ENCODE measurements at regions not wholly inside any gene's neighbourhood (a gene's known extent, or its start where the extent isn't known, plus 50 kb on each side); places are given as distances from the start of the nearest gene placed in this dataset.

GRCh38 chr2:167771628-167772027, 475.8 kb downstream of the STK39 start:
- TF ChIP-seq POLR2AphosphoS5 (IDR thresholded peaks at IDR 0.05; ENCODE audit: low read depth, low read length) (no peak), REST (IDR thresholded peaks at IDR 0.05; ENCODE audit: insufficient read depth in 1 of 2, low read depth in 2 of 2, low read length in 1 of 2) (no peak), TCF7L2 (IDR thresholded peaks at IDR 0.05; ENCODE audit: low read depth, low read length) (no peak), SIN3A (IDR thresholded peaks at IDR 0.05; ENCODE audit: borderline replicate concordance, insufficient read depth, low read depth, low read length) (no peak)
- TF ChIP-seq, protein P1, sequence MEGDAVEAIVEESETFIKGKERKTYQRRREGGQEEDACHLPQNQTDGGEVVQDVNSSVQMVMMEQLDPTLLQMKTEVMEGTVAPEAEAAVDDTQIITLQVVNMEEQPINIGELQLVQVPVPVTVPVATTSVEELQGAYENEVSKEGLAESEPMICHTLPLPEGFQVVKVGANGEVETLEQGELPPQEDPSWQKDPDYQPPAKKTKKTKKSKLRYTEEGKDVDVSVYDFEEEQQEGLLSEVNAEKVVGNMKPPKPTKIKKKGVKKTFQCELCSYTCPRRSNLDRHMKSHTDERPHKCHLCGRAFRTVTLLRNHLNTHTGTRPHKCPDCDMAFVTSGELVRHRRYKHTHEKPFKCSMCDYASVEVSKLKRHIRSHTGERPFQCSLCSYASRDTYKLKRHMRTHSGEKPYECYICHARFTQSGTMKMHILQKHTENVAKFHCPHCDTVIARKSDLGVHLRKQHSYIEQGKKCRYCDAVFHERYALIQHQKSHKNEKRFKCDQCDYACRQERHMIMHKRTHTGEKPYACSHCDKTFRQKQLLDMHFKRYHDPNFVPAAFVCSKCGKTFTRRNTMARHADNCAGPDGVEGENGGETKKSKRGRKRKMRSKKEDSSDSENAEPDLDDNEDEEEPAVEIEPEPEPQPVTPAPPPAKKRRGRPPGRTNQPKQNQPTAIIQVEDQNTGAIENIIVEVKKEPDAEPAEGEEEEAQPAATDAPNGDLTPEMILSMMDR (IDR thresholded peaks at IDR 0.05) = no peak
- ChIA-PET CTCF (no interaction called here), POLR2A (no interaction called here)
- Histone ChIP-seq H3K4me3 (ENCODE audit: low read depth in 2 of 2, low read length in 2 of 2) (no peak overlapping the region), H3K27me3 (ENCODE audit: control insufficient read depth, insufficient read depth, low read length) (no peaks in the 10 kb centered on the region), H3K27ac (ENCODE audit: low read length) (no peak overlapping the region), H3K36me3 (ENCODE audit: control insufficient read depth, insufficient read depth, low read length) (no peaks in the 10 kb centered on the region), H3K4me1 (ENCODE audit: control insufficient read depth, insufficient read depth, low read length) (no peaks in the 10 kb centered on the region), H3K9me3 (ENCODE audit: control insufficient read depth, insufficient read depth, low read depth, low read length) (no peaks in the 10 kb centered on the region)
- intact Hi-C loops (cut with micrococcal nuclease; ENCODE audit: unreplicated experiment) = no loop called here
- BruUV-seq (replicated peaks) = no TSS peak
- in situ Hi-C loops (cut with HindIII; ENCODE audit: low pct_unique_long_range_greater_than_20kb, low sequenced_read_pairs) = no loop called here
- ATAC-seq = no peak
- DNase-seq (ENCODE audit: low read depth, low spot score) = no peak

GRCh38 chr2:167769020-167769419, 478.4 kb downstream of the STK39 start:
- ATAC-seq (no peak), DNase-seq (ENCODE audit: low read depth, low spot score) (no peak)
- BruUV-seq (replicated peaks) = no TSS peak
- Histone ChIP-seq H3K36me3 (ENCODE audit: control insufficient read depth, insufficient read depth, low read length) (no peaks in the 10 kb centered on the region), H3K9me3 (ENCODE audit: control insufficient read depth, insufficient read depth, low read depth, low read length) (no peaks in the 10 kb centered on the region), H3K4me1 (ENCODE audit: control insufficient read depth, insufficient read depth, low read length) (no peaks in the 10 kb centered on the region), H3K27me3 (ENCODE audit: control insufficient read depth, insufficient read depth, low read length) (no peaks in the 10 kb centered on the region), H3K27ac (ENCODE audit: low read length) (no peak overlapping the region), H3K4me3 (ENCODE audit: low read depth in 2 of 2, low read length in 2 of 2) (no peak overlapping the region)
- CTCF ChIA-PET = no interaction called here
- TF ChIP-seq SIN3A (IDR thresholded peaks at IDR 0.05; ENCODE audit: borderline replicate concordance, insufficient read depth, low read depth, low read length) = no peak
- TF ChIP-seq REST (IDR thresholded peaks at IDR 0.05; ENCODE audit: insufficient read depth in 1 of 2, low read depth in 2 of 2, low read length in 1 of 2) = no peak
- no peak for TF ChIP-seq TCF7L2 (IDR thresholded peaks at IDR 0.05; ENCODE audit: low read depth, low read length)
- no peak for TF ChIP-seq POLR2AphosphoS5 (IDR thresholded peaks at IDR 0.05; ENCODE audit: low read depth, low read length)
- TF ChIP-seq, protein P1 (IDR thresholded peaks at IDR 0.05) = no peak
- POLR2A ChIA-PET = no interaction called here
- in situ Hi-C loops (cut with HindIII; ENCODE audit: low pct_unique_long_range_greater_than_20kb, low sequenced_read_pairs) = no loop called here
- intact Hi-C loops (cut with micrococcal nuclease; ENCODE audit: unreplicated experiment) = no loop called here
